NCI-H2029 (cell line): ENCODE measurements at regions not wholly inside any gene's neighbourhood (a gene's known extent, or its start where the extent isn't known, plus 50 kb on each side); places are given as distances from the start of the nearest gene placed in this dataset.

ENCODE experiments used
- DNase-seq: peaks from one replicate; lab custom pipeline; 2025; lab: John Stamatoyannopoulos, UW

DNA sequence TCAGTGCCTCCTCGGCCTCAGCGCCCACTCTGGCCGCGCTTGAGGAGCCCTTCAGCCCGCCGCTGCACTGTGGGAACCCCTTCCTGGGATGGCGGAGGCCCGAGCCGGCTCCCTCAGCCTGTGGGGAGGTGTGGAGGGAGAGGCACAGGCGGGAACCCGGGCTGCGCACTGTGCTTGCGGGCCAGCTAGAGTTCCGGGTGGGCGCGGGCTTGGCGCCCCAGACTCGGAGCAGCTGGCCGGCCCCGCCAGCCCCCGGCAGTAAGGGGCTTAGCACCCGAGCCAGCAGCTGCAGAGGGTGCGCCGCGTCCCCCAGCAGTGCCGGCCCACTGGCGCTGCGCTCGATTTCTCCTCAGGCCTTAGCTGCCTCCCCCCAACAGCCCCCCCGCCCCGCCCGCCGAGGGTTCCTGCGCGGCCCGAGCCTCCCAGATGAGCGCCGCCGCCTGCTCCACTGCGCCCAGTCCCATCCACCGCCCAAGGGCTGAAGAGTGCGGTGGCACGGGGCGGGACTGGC, 1137.0 kb downstream of the PCDH18 start:
- DNase-seq = no peak

GRCh38 chr4:136392576-136392975, 1139.7 kb downstream of the PCDH18 start:
- no peak for DNase-seq

- DNase-seq = no peak
Measured at GRCh38 chr4:136390824-136391223, 1141.5 kb downstream of the PCDH18 start.

GRCh38 chr4:136383082-136383481, 1149.2 kb downstream of the PCDH18 start:
- DNase-seq = no peak

GRCh38 chr4:136371231-136371630, 1161.1 kb downstream of the PCDH18 start:
- no peak for DNase-seq

- DNase-seq = no peak
Measured at GRCh38 chr4:136369073-136369472, 1163.2 kb downstream of the PCDH18 start.

DNA sequence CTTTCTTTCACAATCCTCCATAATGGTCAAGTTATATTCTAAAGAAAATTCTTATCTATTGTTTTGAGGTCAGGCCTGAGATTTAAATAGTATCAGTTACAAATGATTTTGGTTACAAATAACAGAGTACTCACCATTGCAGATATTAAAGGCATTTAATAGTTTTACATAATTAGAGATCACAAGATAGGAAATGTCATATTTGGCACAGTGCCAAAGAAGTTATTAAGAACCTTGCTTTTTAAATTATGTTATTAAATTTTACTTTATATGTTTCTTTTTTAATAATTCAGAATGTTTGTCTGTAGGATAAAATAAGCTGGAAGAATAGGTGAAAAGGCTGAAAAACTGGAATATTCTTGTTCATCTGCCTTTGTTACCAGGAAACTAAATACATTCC, 1174.7 kb downstream of the PCDH18 start:
- DNase-seq = no peak

DNA sequence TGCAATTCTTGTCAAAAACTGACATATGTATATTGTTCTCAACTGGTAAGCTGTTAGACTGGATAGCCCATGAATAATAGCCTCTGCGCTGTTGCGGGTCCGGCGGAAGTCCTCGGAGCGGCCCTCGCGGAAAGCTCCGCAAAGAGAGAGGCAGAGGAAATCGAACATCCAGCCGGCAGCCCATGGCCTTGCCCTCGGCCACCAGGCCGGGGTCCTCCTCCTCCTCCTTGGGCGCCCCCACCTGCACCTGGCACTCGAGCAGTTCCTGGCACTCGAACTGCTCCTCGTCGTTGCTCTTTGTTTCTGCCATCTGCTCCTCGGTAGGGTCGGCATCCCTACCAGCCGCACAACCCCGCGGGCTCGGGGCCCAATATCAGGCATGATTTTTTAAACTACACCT, 1176.3 kb downstream of the PCDH18 start:
- no peak for DNase-seq

GRCh38 chr4:136343340-136343739, 1189.0 kb downstream of the PCDH18 start:
- no peak for DNase-seq

GRCh38 chr4:136342666-136343065, 1189.6 kb downstream of the PCDH18 start:
- no peak for DNase-seq

DNA sequence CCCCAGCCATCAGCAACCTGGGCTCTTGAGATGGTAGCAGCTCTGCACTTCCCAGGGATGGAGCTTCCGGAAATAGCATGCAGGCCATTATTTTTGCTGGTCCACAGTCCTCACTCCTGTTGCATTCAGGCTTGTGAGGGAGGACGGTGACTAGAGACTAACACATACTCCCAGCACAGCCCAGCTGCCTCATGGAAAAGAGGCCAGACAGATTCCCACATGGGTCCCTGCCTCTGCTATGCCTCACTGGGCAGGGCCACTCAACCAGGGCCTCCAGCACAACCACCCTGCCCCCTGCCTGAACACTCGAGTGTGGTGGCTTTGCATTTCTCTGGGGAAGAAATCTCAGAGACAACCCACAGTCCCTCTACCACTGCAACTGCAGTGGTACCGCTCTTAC, 1195.1 kb downstream of the PCDH18 start:
- no peak for DNase-seq

GRCh38 chr4:136336479-136336878, 1195.8 kb downstream of the PCDH18 start:
- DNase-seq = no peak

GRCh38 chr4:136329042-136329662, 1203.1 kb downstream of the PCDH18 start:
- DNase-seq = no peak

- DNase-seq = no peak
Measured at GRCh38 chr4:136328131-136328530, 1204.2 kb downstream of the PCDH18 start.

GRCh38 chr4:136320465-136320813, 1211.9 kb downstream of the PCDH18 start:
- no peak for DNase-seq

DNA sequence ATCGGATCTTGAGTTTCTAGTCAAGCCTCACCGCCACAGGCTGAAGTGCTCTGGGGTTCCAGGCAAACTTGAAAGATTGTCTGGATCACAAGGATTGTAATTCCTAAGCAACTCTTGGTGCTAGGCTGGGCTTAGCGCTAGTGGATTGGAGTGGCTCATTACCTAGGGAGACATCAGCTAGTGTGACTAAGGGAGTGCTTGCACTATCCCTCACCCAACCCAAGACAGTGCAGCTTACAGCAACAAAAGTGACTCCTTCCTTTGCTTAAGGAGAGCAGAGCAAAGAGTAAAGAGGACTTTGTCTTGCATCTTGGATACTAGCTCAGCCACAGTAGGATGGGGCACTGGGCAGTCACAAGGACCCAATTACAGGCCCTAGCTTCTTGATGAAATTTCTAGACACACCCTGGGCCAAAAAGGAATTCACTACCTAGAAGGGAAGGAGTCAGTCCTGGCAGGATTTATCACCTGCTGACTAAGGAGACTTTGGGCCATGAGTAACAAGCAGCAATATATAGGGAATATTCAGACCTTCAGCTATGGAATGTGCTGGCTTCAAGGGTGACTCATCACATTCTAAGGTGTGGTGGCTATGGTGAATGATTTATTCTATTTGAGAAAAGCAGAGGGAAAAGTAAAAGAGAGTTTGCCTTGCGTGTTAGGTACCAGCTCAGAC, 1212.4 kb downstream of the PCDH18 start:
- no peak for DNase-seq

DNA sequence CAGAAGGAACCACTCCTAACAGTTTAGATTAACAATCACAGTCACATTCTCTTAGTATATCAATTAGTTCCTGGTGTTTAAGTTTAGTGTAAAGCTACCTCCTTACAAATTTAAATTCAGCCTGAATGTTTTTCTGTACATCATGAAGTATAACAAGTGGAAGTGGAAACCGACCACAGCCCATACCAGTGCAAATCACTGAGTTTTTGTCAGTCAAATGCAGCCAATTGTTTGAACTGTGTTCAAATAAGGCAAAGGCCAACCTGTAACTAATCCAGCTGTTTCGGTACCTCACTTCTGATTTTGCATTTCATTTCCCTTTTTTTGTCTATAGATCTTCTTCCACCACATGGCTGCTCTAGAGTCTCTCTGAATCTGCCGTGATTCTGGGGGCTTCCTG, 1215.3 kb downstream of the PCDH18 start:
- no peak for DNase-seq

- no peak for DNase-seq
Measured at GRCh38 chr4:136314686-136315085, 1217.6 kb downstream of the PCDH18 start.

- no peak for DNase-seq
Measured at GRCh38 chr4:136311774-136312173, 1220.5 kb downstream of the PCDH18 start.

DNA sequence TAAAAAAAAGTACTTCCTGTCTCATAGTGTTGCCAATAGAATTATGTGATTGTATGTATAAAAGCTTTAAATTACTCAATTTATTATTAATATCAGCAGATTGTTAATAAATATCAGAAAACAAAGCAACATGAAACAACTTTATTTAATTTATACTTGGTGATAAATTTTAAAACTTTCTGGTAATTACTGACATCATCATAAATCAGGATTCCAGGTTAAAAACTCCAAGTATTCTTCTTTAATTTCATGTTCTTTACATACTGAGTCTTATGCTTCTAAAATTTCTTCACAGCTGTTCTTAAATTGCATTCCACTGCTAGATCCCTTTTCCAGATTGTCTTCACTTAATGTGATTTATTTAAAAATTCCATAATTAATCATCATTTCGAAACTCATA, 1224.5 kb downstream of the PCDH18 start:
- DNase-seq = no peak

GRCh38 chr4:136306361-136306760, 1225.9 kb downstream of the PCDH18 start:
- no peak for DNase-seq

- DNase-seq = no peak
Measured at GRCh38 chr4:136302566-136302965, 1229.7 kb downstream of the PCDH18 start.

DNA sequence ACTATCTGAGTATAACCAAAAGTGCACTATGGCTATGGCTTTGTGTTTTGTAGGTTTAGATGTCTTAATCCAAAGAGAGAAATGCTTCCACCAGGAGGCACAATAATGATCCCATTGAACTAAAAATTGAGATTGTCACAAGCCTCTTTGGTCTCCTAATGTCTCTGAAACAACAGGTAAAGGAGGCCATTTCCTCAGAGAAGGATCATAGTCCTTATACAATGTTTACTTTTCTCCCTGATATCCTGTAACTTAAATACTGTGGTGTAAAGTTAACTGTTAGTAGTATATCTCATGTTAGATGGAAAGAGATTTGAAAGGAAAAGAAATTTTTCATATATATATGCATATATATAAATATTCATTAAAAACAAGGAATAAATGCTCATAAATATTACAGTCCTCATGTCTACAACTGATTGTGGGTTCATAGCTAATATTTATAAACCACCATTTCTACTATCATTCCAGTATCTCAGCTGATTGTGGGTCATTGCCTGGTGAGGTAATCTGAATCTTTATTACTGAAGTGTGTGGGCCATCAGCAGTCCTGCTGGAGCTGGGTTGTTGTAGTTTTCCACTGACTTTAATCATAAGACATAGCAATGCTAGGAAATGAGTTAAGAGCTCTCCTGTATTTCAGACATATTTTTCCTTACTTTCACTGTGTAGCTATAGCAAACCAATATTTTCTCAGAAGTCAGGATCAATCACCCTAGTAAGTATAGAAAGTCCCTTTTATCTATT, 1230.4 kb downstream of the PCDH18 start:
- no peak for DNase-seq
